K562 (cell line): ENCODE measurements at regions not wholly inside any gene's neighbourhood (a gene's known extent, or its start where the extent isn't known, plus 50 kb on each side); places are given as distances from the start of the nearest gene placed in this dataset.

Experiments used
- CHAMP1 ChIP-seq: fragments of 450-650 bp; IDR thresholded peaks from 2 replicates; pipeline ENCODE4 v1.6.1; 2016; ENCODE audit warnings: mild to moderate bottlenecking
- CTBP1 ChIP-seq: fragments of 450-650 bp; IDR thresholded peaks from 2 replicates; pipeline ENCODE4 v1.6.1; 2016; ENCODE audit warnings: borderline replicate concordance
- DPF2 ChIP-seq: fragments of 450-650 bp; IDR thresholded peaks from 2 replicates; pipeline ENCODE4 v1.6.1; 2016
- EP400 ChIP-seq: fragments of 450-650 bp; IDR thresholded peaks from 2 replicates; pipeline ENCODE4 v1.6.1; 2017; ENCODE audit warnings: antibody characterized with exemption, mild to moderate bottlenecking, moderate library complexity
- GATA2 ChIP-seq: sonication (generic); formaldehyde crosslinking; IDR thresholded peaks from 2 replicates; pipeline ENCODE4 v1.4.0; 2020; ENCODE audit warnings: mild to moderate bottlenecking, missing genetic modification reagents
- GATAD2B ChIP-seq: fragments of 450-650 bp; IDR thresholded peaks from 2 replicates; pipeline ENCODE4 v1.6.1; 2017; ENCODE audit warnings: mild to moderate bottlenecking, borderline replicate concordance
- JUND ChIP-seq, 2 experiments: IDR thresholded peaks; 2 replicates in 1 of 2; 3 replicates in 1 of 2; pipeline ENCODE4 v1.6.1; 2011; ENCODE audit warnings: borderline replicate concordance in 2 of 2, low read depth in 2 of 2, low read length in 2 of 2, improper control_type of control experiment in 1 of 2, missing biosample characterization in 1 of 2, missing genetic modification characterization in 1 of 2, missing genetic modification reagents in 1 of 2
- POLR2AphosphoS5 ChIP-seq: IDR thresholded peaks from 2 replicates; pipeline ENCODE4 v1.6.1; 2011; ENCODE audit warnings: mild to moderate bottlenecking, low read depth, low read length, moderate library complexity; ENCODE audit not compliant: control insufficient read depth, insufficient read depth
- STAT5A ChIP-seq: IDR thresholded peaks from 2 replicates; pipeline ENCODE4 v1.6.1; 2012; ENCODE audit warnings: low read length, inconsistent platforms, borderline replicate concordance
- ZBTB2 ChIP-seq: fragments of 450-650 bp; IDR thresholded peaks from 2 replicates; pipeline ENCODE4 v1.6.1; 2016; ENCODE audit warnings: antibody characterized with exemption
- ZEB2 ChIP-seq: fragments of 450-650 bp; IDR thresholded peaks from 2 replicates; pipeline ENCODE4 v1.6.1; 2016
- ZNF165 ChIP-seq: fragments of 250-450 bp; sonication (Bioruptor Pico); IDR thresholded peaks from 2 replicates; pipeline ENCODE4 v1.4.0; 2020; ENCODE audit warnings: borderline replicate concordance
- ZNF507 ChIP-seq: conservative IDR thresholded peaks from 2 replicates; pipeline ENCODE4 v1.6.1; 2017; ENCODE audit warnings: missing genetic modification characterization, missing compliant biosample characterization
- TF ChIP-seq, protein P1 (sequence below): fragments of 450-650 bp; IDR thresholded peaks from 2 replicates; pipeline ENCODE4 v1.6.1; 2016; ENCODE audit warnings: missing biosample characterization, missing genetic modification characterization
- TF ChIP-seq, protein P2 (sequence below), 2 experiments: fragments of 150-350 bp in 1 of 2; IDR thresholded peaks; 2 replicates each; pipeline ENCODE4 v1.6.1; 2012 to 2016; ENCODE audit warnings: low read depth in 2 of 2, low read length in 2 of 2, mild to moderate bottlenecking in 1 of 2, moderate library complexity in 1 of 2
- TF ChIP-seq, protein P3 (sequence below): IDR thresholded peaks from 2 replicates; pipeline ENCODE4 v1.6.1; 2016; ENCODE audit warnings: missing genetic modification characterization, missing compliant biosample characterization

- TF ChIP-seq, protein P1, sequence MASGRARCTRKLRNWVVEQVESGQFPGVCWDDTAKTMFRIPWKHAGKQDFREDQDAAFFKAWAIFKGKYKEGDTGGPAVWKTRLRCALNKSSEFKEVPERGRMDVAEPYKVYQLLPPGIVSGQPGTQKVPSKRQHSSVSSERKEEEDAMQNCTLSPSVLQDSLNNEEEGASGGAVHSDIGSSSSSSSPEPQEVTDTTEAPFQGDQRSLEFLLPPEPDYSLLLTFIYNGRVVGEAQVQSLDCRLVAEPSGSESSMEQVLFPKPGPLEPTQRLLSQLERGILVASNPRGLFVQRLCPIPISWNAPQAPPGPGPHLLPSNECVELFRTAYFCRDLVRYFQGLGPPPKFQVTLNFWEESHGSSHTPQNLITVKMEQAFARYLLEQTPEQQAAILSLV (tag): peak; percentile 61; the same call in 1 of the 2 replicates
- TF ChIP-seq EP400 (peak; percentile 41; the same call in 1 of the 2 replicates), ZNF507 (tag) (peak; percentile 7; the same call in 1 of the 2 replicates), JUND (IDR thresholded peaks at IDR 0.05; ENCODE audit: borderline replicate concordance, low read depth, low read length) (peak; percentile 83), JUND (tag; IDR thresholded peaks at IDR 0.05; ENCODE audit: borderline replicate concordance, low read depth, low read length) (peak; percentile 88; the same call in 2 of the 3 replicates), GATAD2B (peak; percentile 86), ZNF165 (CRISPR knock-in tag) (peak; percentile 66; the same call in 1 of the 2 replicates), ZBTB2 (peak; percentile 77), GATA2 (CRISPR knock-in tag) (peak; percentile 83), DPF2 (peak; percentile 90), STAT5A (peak; percentile 41; the same call in 1 of the 2 replicates), CTBP1 (peak; percentile 96), ZEB2 (peak; percentile 96), CHAMP1 (peak; percentile 42; the same call in 1 of the 2 replicates), POLR2AphosphoS5 (0 out of 2 replicates have a peak, but pooled peaks have one; percentile 18)
- TF ChIP-seq, protein P2, sequence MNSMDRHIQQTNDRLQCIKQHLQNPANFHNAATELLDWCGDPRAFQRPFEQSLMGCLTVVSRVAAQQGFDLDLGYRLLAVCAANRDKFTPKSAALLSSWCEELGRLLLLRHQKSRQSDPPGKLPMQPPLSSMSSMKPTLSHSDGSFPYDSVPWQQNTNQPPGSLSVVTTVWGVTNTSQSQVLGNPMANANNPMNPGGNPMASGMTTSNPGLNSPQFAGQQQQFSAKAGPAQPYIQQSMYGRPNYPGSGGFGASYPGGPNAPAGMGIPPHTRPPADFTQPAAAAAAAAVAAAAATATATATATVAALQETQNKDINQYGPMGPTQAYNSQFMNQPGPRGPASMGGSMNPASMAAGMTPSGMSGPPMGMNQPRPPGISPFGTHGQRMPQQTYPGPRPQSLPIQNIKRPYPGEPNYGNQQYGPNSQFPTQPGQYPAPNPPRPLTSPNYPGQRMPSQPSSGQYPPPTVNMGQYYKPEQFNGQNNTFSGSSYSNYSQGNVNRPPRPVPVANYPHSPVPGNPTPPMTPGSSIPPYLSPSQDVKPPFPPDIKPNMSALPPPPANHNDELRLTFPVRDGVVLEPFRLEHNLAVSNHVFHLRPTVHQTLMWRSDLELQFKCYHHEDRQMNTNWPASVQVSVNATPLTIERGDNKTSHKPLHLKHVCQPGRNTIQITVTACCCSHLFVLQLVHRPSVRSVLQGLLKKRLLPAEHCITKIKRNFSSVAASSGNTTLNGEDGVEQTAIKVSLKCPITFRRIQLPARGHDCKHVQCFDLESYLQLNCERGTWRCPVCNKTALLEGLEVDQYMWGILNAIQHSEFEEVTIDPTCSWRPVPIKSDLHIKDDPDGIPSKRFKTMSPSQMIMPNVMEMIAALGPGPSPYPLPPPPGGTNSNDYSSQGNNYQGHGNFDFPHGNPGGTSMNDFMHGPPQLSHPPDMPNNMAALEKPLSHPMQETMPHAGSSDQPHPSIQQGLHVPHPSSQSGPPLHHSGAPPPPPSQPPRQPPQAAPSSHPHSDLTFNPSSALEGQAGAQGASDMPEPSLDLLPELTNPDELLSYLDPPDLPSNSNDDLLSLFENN (IDR thresholded peaks at IDR 0.05; ENCODE audit: low read depth in 2 of 2, low read length in 2 of 2): peak in 1 of 2 experiments; percentile 44; a peak in 1 of 4 replicates
- TF ChIP-seq, protein P3, sequence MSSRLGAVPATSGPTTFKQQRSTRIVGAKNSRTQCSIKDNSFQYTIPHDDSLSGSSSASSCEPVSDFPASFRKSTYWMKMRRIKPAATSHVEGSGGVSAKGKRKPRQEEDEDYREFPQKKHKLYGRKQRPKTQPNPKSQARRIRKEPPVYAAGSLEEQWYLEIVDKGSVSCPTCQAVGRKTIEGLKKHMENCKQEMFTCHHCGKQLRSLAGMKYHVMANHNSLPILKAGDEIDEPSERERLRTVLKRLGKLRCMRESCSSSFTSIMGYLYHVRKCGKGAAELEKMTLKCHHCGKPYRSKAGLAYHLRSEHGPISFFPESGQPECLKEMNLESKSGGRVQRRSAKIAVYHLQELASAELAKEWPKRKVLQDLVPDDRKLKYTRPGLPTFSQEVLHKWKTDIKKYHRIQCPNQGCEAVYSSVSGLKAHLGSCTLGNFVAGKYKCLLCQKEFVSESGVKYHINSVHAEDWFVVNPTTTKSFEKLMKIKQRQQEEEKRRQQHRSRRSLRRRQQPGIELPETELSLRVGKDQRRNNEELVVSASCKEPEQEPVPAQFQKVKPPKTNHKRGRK: no peak
These were observed 335.3 kb downstream of the CD83 start (continued) for GRCh38 chr6:14452567-14453527.
